CD4-positive, alpha-beta memory T cell (primary cell): ENCODE measurements at regions not wholly inside any gene's neighbourhood (a gene's known extent, or its start where the extent isn't known, plus 50 kb on each side); places are given as distances from the start of the nearest gene placed in this dataset.

ENCODE experiments used
- CTCF ChIA-PET: fragments of 350-600 bp; sonication (Branson Sonifier 250); formaldehyde crosslinking; loops from one replicate; lab custom pipeline; 2021; ENCODE audit warnings: inconsistent platforms; ENCODE audit not compliant: partially characterized antibody; lab: Charles Lee
- POLR2A ChIA-PET: fragments of 350-600 bp; sonication (Branson Sonifier 250); formaldehyde crosslinking; loops from one replicate; lab custom pipeline; 2021; ENCODE audit not compliant: partially characterized antibody; lab: Charles Lee
- DNase-seq, 5 donors: peaks; one replicate each; pipeline versions ENCODE4 v3.0.0 to v3.0.0-alpha.2; 2020 to 2022; ENCODE audit warnings: mixed read lengths in 1 of 5
- H3K27ac ChIP-seq: one replicate; pipeline ENCODE4 v1.7.0; 2013; ENCODE audit warnings: low read depth, low read length
- H3K27me3 ChIP-seq: 2 replicates; pipeline ENCODE4 v1.7.0; 2013; ENCODE audit warnings: mild to moderate bottlenecking, low read length, moderate library complexity; ENCODE audit not compliant: insufficient read depth
- H3K36me3 ChIP-seq: 2 replicates; pipeline ENCODE4 v1.7.0; 2013; ENCODE audit warnings: mild to moderate bottlenecking, low read length, moderate library complexity; ENCODE audit not compliant: insufficient read depth
- H3K4me1 ChIP-seq: 2 replicates; pipeline ENCODE4 v1.7.0; 2013; ENCODE audit warnings: mild to moderate bottlenecking, low read length, moderate library complexity; ENCODE audit not compliant: insufficient read depth
- H3K4me3 ChIP-seq, 2 donors: one replicate each; pipeline ENCODE4 v1.7.0; 2013; ENCODE audit warnings: low read length in 2 of 2, mild to moderate bottlenecking in 1 of 2
- H3K9me3 ChIP-seq, 2 donors: one replicate each; pipeline ENCODE4 v1.7.0; 2013; ENCODE audit warnings: low read length in 2 of 2, control low read depth in 1 of 2; ENCODE audit not compliant: control insufficient read depth in 1 of 2
- H3K27ac Mint-ChIP-seq, 7 donors: one replicate each; pipeline ENCODE4 v1.8.0; 2020 to 2021; ENCODE audit warnings: mixed read lengths in 7 of 7, mild to moderate bottlenecking in 6 of 7, inconsistent platforms in 3 of 7, moderate library complexity in 3 of 7
- H3K27me3 Mint-ChIP-seq, 2 donors: one replicate each; pipeline ENCODE4 v1.8.0; 2020 to 2021; ENCODE audit warnings: mixed read lengths in 2 of 2
- H3K36me3 Mint-ChIP-seq, 2 donors: one replicate each; pipeline ENCODE4 v1.8.0; 2020 to 2021; ENCODE audit warnings: mixed read lengths in 2 of 2, inconsistent platforms in 1 of 2, mild to moderate bottlenecking in 1 of 2
- H3K4me1 Mint-ChIP-seq, 4 donors: one replicate each; pipeline ENCODE4 v1.8.0; 2020 to 2021; ENCODE audit warnings: mixed read lengths in 4 of 4, mild to moderate bottlenecking in 1 of 4
- H3K4me3 Mint-ChIP-seq, 8 donors: one replicate each; pipeline ENCODE4 v1.8.0; 2020 to 2021; ENCODE audit warnings: mixed read lengths in 8 of 8, mild to moderate bottlenecking in 7 of 8, moderate library complexity in 6 of 8, inconsistent platforms in 3 of 8
- H3K9me3 Mint-ChIP-seq, 8 donors: one replicate each; pipeline ENCODE4 v1.8.0; 2020 to 2021; ENCODE audit warnings: mixed read lengths in 8 of 8, mild to moderate bottlenecking in 5 of 8, inconsistent platforms in 3 of 8, moderate library complexity in 1 of 8
- intact Hi-C: fragments of 100-400 bp; cut with micrococcal nuclease; formaldehyde crosslinking; loops from one replicate; pipeline ENCODE4 v1.15.1; 2023

- Mint-ChIP-seq H3K4me3 (no peak overlapping the region), H3K36me3 (no peaks in the 10 kb centered on the region), H3K9me3 (no peaks in the 10 kb centered on the region), H3K27ac (no peak overlapping the region), H3K4me1 (peaks cover 2 to 6% (median 4%) of the 10 kb centered on the region in 4 donors), H3K27me3 (peaks cover 0 to 8% of the 10 kb centered on the region in 2 donors)
- H3K9me3 ChIP-seq: no peaks in the 10 kb centered on the region
- no peak for DNase-seq
- ChIA-PET POLR2A (no interaction called here), CTCF (no interaction called here)
- H3K27ac ChIP-seq: no peak overlapping the region
- H3K36me3 ChIP-seq: no peaks in the 10 kb centered on the region
- H3K27me3 ChIP-seq: no peaks in the 10 kb centered on the region
- intact Hi-C loops: no loop called here
- H3K4me3 ChIP-seq: no peak overlapping the region
- H3K4me1 ChIP-seq: no peaks in the 10 kb centered on the region
These were observed 63.2 kb downstream of the DIPK2A start for GRCh38 chr3:144034715-144035290.

- H3K27ac ChIP-seq: no peak overlapping the region
- no peaks in the 10 kb centered on the region for H3K9me3 Mint-ChIP-seq
- H3K27me3 ChIP-seq: no peaks in the 10 kb centered on the region
- ChIA-PET POLR2A (no interaction called here), CTCF (no interaction called here)
- no peaks in the 10 kb centered on the region for H3K4me1 ChIP-seq
- H3K9me3 ChIP-seq: no peaks in the 10 kb centered on the region
- no peak for DNase-seq
- no peak overlapping the region for H3K27ac Mint-ChIP-seq
- intact Hi-C loops: no loop called here
- H3K36me3 Mint-ChIP-seq: no peaks in the 10 kb centered on the region
- H3K4me3 ChIP-seq: no peak overlapping the region
- H3K4me3 Mint-ChIP-seq: no peak overlapping the region
- H3K27me3 Mint-ChIP-seq: peaks cover 0 to 8% of the 10 kb centered on the region in 2 donors
- H3K4me1 Mint-ChIP-seq: peaks cover 2 to 6% (median 4%) of the 10 kb centered on the region in 4 donors
- H3K36me3 ChIP-seq: no peaks in the 10 kb centered on the region
These were observed 64.9 kb downstream of the DIPK2A start for GRCh38 chr3:144036498-144036897.

GRCh38 chr3:144039661-144040060 lies 68.0 kb downstream of the DIPK2A start:
- H3K27ac Mint-ChIP-seq: no peak overlapping the region
- no peaks in the 10 kb centered on the region for H3K36me3 Mint-ChIP-seq
- H3K9me3 Mint-ChIP-seq: no peaks in the 10 kb centered on the region
- peaks cover 0 to 11% of the 10 kb centered on the region in 2 donors for H3K27me3 Mint-ChIP-seq
- CTCF ChIA-PET: no interaction called here
- no peaks in the 10 kb centered on the region for H3K4me1 Mint-ChIP-seq
- no peak for DNase-seq
- Histone ChIP-seq H3K27ac (no peak overlapping the region), H3K9me3 (no peaks in the 10 kb centered on the region), H3K4me3 (no peak overlapping the region), H3K27me3 (no peaks in the 10 kb centered on the region), H3K36me3 (no peaks in the 10 kb centered on the region), H3K4me1 (no peaks in the 10 kb centered on the region)
- POLR2A ChIA-PET: no interaction called here
- H3K4me3 Mint-ChIP-seq: no peak overlapping the region
- intact Hi-C loops: no loop called here

GRCh38 chr3:144041960-144042556 lies 70.4 kb downstream of the DIPK2A start:
- H3K36me3 Mint-ChIP-seq: no peaks in the 10 kb centered on the region
- Histone ChIP-seq H3K36me3 (no peaks in the 10 kb centered on the region), H3K27me3 (no peaks in the 10 kb centered on the region), H3K4me3 (no peak overlapping the region), H3K27ac (no peak overlapping the region), H3K9me3 (no peaks in the 10 kb centered on the region), H3K4me1 (no peaks in the 10 kb centered on the region)
- peaks cover 1 to 11% of the 10 kb centered on the region in 2 donors for H3K27me3 Mint-ChIP-seq
- no peak overlapping the region for H3K4me3 Mint-ChIP-seq
- no peaks in the 10 kb centered on the region for H3K9me3 Mint-ChIP-seq
- ChIA-PET POLR2A (no interaction called here), CTCF (no interaction called here)
- DNase-seq: no peak
- peak overlapping the region in 1 of 7 donors; percentile 5 for H3K27ac Mint-ChIP-seq
- intact Hi-C loops: no loop called here
- no peaks in the 10 kb centered on the region for H3K4me1 Mint-ChIP-seq

- Mint-ChIP-seq H3K9me3 (no peaks in the 10 kb centered on the region), H3K4me3 (no peak overlapping the region), H3K36me3 (no peaks in the 10 kb centered on the region), H3K27ac (no peak overlapping the region), H3K27me3 (peaks cover 1 to 3% of the 10 kb centered on the region in 2 donors), H3K4me1 (no peaks in the 10 kb centered on the region)
- no peaks in the 10 kb centered on the region for H3K27me3 ChIP-seq
- ChIA-PET CTCF (no interaction called here), POLR2A (no interaction called here)
- no peak for DNase-seq
- H3K36me3 ChIP-seq: no peaks in the 10 kb centered on the region
- no peaks in the 10 kb centered on the region for H3K4me1 ChIP-seq
- no peak overlapping the region for H3K27ac ChIP-seq
- H3K9me3 ChIP-seq: no peaks in the 10 kb centered on the region
- intact Hi-C loops: no loop called here
- H3K4me3 ChIP-seq: no peak overlapping the region
These were observed 74.1 kb downstream of the DIPK2A start for GRCh38 chr3:144045766-144046165.

- intact Hi-C loops: no loop called here
- H3K36me3 ChIP-seq: no peaks in the 10 kb centered on the region
- H3K4me1 Mint-ChIP-seq: no peaks in the 10 kb centered on the region
- H3K27me3 Mint-ChIP-seq: peaks cover 0 to 1% of the 10 kb centered on the region in 2 donors
- H3K4me3 ChIP-seq: no peak overlapping the region
- no peaks in the 10 kb centered on the region for H3K9me3 Mint-ChIP-seq
- no peak overlapping the region for H3K4me3 Mint-ChIP-seq
- no peaks in the 10 kb centered on the region for H3K4me1 ChIP-seq
- CTCF ChIA-PET: no interaction called here
- H3K9me3 ChIP-seq: no peaks in the 10 kb centered on the region
- DNase-seq: no peak
- no peaks in the 10 kb centered on the region for H3K27me3 ChIP-seq
- POLR2A ChIA-PET: no interaction called here
- H3K27ac Mint-ChIP-seq: no peak overlapping the region
- H3K36me3 Mint-ChIP-seq: no peaks in the 10 kb centered on the region
- H3K27ac ChIP-seq: no peak overlapping the region
These were observed 77.8 kb downstream of the DIPK2A start for GRCh38 chr3:144049374-144049773.

GRCh38 chr3:144051211-144051610 lies 79.6 kb downstream of the DIPK2A start:
- Histone ChIP-seq H3K27ac (no peak overlapping the region), H3K4me1 (no peaks in the 10 kb centered on the region), H3K36me3 (no peaks in the 10 kb centered on the region), H3K9me3 (no peaks in the 10 kb centered on the region), H3K27me3 (no peaks in the 10 kb centered on the region), H3K4me3 (no peak overlapping the region)
- Mint-ChIP-seq H3K4me1 (no peaks in the 10 kb centered on the region), H3K4me3 (no peak overlapping the region), H3K27ac (no peak overlapping the region), H3K9me3 (no peaks in the 10 kb centered on the region), H3K36me3 (no peaks in the 10 kb centered on the region), H3K27me3 (no peaks in the 10 kb centered on the region)
- CTCF ChIA-PET: no interaction called here
- intact Hi-C loops: no loop called here
- DNase-seq: no peak
- POLR2A ChIA-PET: no interaction called here
